NCI-H226 (cell line): ENCODE measurements at regions not wholly inside any gene's neighbourhood (a gene's known extent, or its start where the extent isn't known, plus 50 kb on each side); places are given as distances from the start of the nearest gene placed in this dataset.
A peak's percentile ranks its signal among the peaks of the same experiment; 100 is the strongest.
"Not testable (repeated sequence)": the region's sequence is repeated elsewhere in the genome, so short reads cannot be mapped to it uniquely, and the experiment has no call there.

Experiments used
- DNase-seq: peaks from one replicate; pipeline ENCODE4 v3.0.0-alpha.2; 2015

- DNase-seq, result not testable (repeated sequence)
Observed at GRCh38 chr7:35152059-35152458, 101.8 kb downstream of the TBX20 start.

DNA sequence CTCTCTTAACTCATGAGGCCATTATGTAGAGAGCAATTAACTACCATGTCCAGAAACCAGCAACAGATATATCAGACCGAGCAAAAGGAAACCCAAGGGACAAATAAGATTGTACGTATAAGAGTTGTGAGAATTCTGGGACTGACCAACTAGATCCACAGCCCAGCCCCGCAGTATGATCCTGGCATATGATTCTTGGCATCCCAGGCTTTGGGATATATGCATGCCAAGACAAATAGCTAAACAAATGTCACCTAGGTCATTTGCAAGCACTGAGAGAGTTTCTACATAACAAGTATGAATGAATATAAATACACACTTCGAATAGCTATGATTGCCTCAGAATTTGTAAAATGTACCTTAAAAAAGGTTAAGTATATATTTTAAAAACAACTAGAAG lies 105.9 kb downstream of the TBX20 start:
- DNase-seq, result not testable (repeated sequence)

DNA sequence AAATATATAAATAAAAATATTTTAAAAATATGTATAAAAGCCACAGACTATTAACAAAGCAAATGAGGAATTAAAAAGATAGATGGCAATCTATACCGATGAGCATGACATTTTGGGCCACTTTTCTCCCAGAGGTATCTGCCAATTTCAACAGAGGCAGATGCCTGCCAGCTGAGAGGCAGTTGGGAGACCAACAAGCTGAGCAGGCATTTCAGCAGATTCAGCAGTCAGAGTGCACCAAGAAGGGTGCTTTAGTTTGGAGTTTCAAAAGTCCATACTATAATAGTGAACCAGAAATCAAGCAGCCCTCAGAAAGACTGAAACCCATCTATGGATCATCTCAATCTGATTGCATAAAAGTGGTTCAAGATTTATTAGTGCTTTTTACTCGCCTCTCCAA lies 104.8 kb upstream of the DPY19L1 start:
- DNase-seq, result not testable (repeated sequence)

DNA sequence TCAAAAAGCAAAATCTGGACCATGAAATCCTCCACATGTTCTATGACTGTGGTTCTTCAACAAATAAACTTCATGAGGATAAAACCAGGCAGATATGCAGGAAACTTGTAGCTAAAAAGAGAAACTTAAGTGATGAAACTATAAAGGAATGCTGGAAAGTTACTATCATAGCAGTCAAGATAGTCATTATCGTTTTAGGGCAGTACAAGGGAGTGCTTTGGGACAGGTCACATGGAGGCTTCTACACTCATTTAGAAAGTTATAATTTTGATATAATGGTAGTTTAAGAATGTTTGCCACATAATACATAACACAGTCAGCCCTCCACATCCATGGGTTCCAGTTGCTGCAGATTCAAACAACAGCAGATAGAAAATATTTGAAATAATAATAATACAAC lies 102.0 kb upstream of the DPY19L1 start:
- not testable (repeated sequence) for DNase-seq

DNA sequence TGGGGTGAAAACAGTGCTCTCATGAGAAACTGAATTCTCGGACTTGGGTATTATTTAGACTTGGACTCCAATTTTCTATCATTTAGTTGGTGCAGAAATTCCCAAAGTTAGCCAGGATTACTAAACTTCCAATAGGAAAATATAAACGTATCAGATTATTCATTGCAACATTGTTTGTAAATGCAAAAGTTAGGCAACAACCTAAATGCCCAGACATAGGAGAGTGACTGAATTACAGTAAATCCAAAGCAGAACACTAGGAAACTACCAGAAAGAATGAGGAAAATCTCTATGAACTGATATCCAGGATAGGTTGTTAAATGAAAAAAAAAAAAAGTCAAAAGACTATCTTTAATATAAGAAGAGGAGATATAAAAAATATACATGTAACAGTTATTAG lies 96.2 kb upstream of the DPY19L1 start:
- DNase-seq, result not testable (repeated sequence)

- DNase-seq, result not testable (repeated sequence)
Observed at GRCh38 chr7:35133011-35133410, 95.7 kb upstream of the DPY19L1 start.

- DNase-seq, result not testable (repeated sequence)
Observed at GRCh38 chr7:35128662-35129061, 91.4 kb upstream of the DPY19L1 start.

GRCh38 chr7:35118526-35118925 lies 81.2 kb upstream of the DPY19L1 start:
- DNase-seq, result peak; percentile 16

- peak; percentile 50 for DNase-seq
Observed at GRCh38 chr7:35106667-35107066, 69.4 kb upstream of the DPY19L1 start.

DNA sequence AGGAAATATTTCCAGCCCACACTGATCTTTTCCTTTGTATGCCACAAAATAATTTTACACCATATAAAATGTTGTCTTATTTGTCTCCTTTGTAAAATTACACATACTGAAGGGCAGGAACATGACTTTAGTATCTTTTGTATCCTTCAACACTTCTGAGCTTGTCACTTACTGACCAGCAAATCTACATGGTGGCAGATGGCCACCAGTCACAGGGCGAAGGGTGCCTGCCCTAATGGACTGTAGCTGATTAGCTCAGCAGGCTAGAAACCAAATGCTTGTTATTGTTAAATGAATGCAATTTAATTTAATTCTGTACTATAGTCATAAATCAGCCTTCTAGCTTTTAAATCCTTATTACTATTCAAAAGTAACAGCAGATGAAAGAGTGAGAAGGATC lies 68.2 kb upstream of the DPY19L1 start:
- not testable (repeated sequence) for DNase-seq

DNA sequence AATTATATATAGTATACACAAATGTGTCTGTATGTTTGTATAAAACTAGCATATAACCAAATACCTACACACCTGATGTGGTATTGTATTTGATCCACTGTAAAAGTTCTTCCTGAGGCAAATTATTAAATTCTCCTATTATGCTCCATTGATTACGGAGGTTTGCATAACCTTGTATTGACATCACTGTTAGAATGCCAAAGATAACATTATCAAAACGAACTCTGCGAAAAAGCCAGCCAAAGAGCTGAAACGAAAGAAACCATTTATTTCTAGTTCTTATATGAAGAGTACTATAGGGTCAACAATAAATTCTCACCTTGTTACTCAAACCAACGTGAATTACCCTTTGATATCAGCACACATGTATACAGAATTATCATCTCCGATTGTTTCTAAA lies 65.6 kb upstream of the DPY19L1 start:
- DNase-seq, result not testable (repeated sequence)

- not testable (repeated sequence) for DNase-seq
Observed at GRCh38 chr7:35092961-35093360, 55.7 kb upstream of the DPY19L1 start.
